CD1c-positive myeloid dendritic cell (primary cell): ENCODE measurements at regions not wholly inside any gene's neighbourhood (a gene's known extent, or its start where the extent isn't known, plus 50 kb on each side); places are given as distances from the start of the nearest gene placed in this dataset.
"Not testable (repeated sequence)": the region's sequence is repeated elsewhere in the genome, so short reads cannot be mapped to it uniquely, and the experiment has no call there.

Experiments used
- DNase-seq: peaks from one replicate; pipeline ENCODE4 v3.0.0-alpha.2; 2016; ENCODE audit errors: extremely low spot score

GRCh38 chr10:85454386-85454785 is 912.2 kb downstream of the GRID1 start:
- no peak for DNase-seq

- no peak for DNase-seq
These were observed 909.4 kb downstream of the GRID1 start for GRCh38 chr10:85457191-85457590.

GRCh38 chr10:85458324-85458723 is 908.3 kb downstream of the GRID1 start:
- no peak for DNase-seq

- no peak for DNase-seq
These were observed 906.7 kb downstream of the GRID1 start for GRCh38 chr10:85459906-85460305.

GRCh38 chr10:85464336-85464735 is 902.3 kb downstream of the GRID1 start:
- DNase-seq = no peak

- no peak for DNase-seq
These were observed 888.6 kb downstream of the GRID1 start for GRCh38 chr10:85477979-85478378.

GRCh38 chr10:85490431-85490830 is 876.2 kb downstream of the GRID1 start:
- DNase-seq = no peak

GRCh38 chr10:85491652-85492051 is 874.9 kb downstream of the GRID1 start:
- DNase-seq = no peak

GRCh38 chr10:85492684-85493083 is 873.9 kb downstream of the GRID1 start:
- no peak for DNase-seq

- DNase-seq = no peak
These were observed 872.9 kb downstream of the GRID1 start for GRCh38 chr10:85493703-85494102.

- DNase-seq = not testable (repeated sequence)
These were observed 862.0 kb downstream of the GRID1 start for GRCh38 chr10:85504641-85505040.

- no peak for DNase-seq
These were observed 858.4 kb downstream of the GRID1 start for GRCh38 chr10:85508159-85508558.

- no peak for DNase-seq
These were observed 855.9 kb downstream of the GRID1 start for GRCh38 chr10:85510682-85511081.

GRCh38 chr10:85513436-85513835 is 853.2 kb downstream of the GRID1 start:
- no peak for DNase-seq

- no peak for DNase-seq
These were observed 851.3 kb downstream of the GRID1 start for GRCh38 chr10:85515316-85515715.

GRCh38 chr10:85524001-85524666 is 842.5 kb downstream of the GRID1 start:
- DNase-seq = no peak

GRCh38 chr10:85527616-85528317 is 838.8 kb downstream of the GRID1 start:
- DNase-seq = no peak

- no peak for DNase-seq
These were observed 838.3 kb downstream of the GRID1 start for GRCh38 chr10:85528318-85528652.

GRCh38 chr10:85531706-85532105 is 834.9 kb downstream of the GRID1 start:
- DNase-seq = no peak

- no peak for DNase-seq
These were observed 833.8 kb downstream of the GRID1 start for GRCh38 chr10:85532773-85533172.

GRCh38 chr10:85535926-85536325 is 830.7 kb downstream of the GRID1 start:
- DNase-seq = no peak

GRCh38 chr10:85537561-85537960 is 829.0 kb downstream of the GRID1 start:
- DNase-seq = no peak

- DNase-seq = no peak
These were observed 828.0 kb downstream of the GRID1 start for GRCh38 chr10:85538601-85539000.

GRCh38 chr10:85542152-85542551 is 824.4 kb downstream of the GRID1 start:
- no peak for DNase-seq
